ENCODE measurements at regions not wholly inside any gene's neighbourhood (a gene's known extent, or its start where the extent isn't known, plus 50 kb on each side); places are given as distances from the start of the nearest gene placed in this dataset.
"Not testable (repeated sequence)": the region's sequence is repeated elsewhere in the genome, so short reads cannot be mapped to it uniquely, and the experiment has no call there.

- DNase-seq (ENCODE audit: low spot score) = no peak
These were observed 284.0 kb upstream of the PMFBP1 start for GRCh38 chr16:72455743-72456659.

DNA sequence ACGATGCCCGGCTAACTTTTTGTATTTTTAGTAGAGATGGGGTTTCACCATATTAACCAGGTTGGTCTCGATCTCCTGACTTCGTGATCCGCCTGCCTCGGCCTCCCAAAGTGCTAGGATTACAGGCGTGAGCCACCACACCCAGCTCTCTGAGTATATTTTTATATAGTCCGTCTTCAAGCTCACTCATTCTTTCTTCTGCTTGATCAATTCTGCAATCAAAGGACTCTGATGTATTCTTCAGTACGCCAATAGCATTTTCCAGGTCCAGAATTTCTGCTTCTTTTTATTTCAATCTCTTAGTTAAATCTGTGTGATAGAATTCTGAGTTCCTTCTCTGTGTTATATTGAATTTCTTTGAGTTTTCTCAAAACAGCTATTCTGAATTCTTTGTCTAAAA is 281.9 kb upstream of the PMFBP1 start:
- not testable (repeated sequence) for DNase-seq (ENCODE audit: low spot score)

- DNase-seq (ENCODE audit: low spot score) = no peak
These were observed 272.7 kb upstream of the PMFBP1 start for GRCh38 chr16:72444696-72445095.

DNA sequence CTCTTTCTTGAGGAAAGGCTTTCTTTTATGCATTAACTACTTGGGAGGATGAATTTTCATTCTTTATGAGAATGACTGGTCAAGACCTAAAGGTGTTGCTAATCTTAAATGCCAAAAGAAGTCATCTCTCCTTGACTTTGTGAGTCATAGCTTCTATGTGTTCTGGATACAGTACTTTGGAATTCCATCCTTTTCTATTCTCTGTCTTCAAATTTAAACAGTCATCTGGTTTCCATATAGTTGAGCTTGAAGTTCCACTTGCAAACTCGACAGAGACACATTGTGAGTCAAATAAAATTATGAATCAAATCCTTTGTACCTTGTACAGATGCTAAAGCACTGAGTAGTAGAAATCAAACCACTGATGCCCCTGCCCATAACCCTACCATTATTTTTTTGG is 271.9 kb upstream of the PMFBP1 start:
- no peak for DNase-seq (ENCODE audit: low spot score)

GRCh38 chr16:72442385-72443158 is 270.6 kb upstream of the PMFBP1 start:
- no peak for DNase-seq (ENCODE audit: low spot score)

- no peak for DNase-seq (ENCODE audit: low spot score)
These were observed 265.9 kb upstream of the PMFBP1 start for GRCh38 chr16:72437891-72438290.

GRCh38 chr16:72434159-72434558 is 262.2 kb upstream of the PMFBP1 start:
- no peak for DNase-seq (ENCODE audit: low spot score)

DNA sequence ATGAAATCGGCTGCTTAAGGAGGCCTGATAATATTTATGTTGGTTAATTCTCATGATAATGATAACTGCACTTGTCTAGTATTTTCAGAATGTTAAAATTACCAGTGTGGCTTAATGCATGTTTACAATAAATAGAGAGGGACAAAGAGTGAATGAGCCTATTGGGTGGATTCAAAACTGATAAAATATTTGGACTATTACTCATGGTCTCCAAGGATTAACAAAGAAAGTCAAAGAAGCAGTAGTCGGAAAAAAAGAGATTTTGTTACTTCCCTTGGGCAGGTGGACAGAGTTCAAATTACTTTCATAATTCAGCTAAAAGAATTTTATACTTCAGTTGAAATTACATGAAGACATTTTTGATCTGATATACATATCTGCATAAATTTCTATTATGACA is 258.2 kb upstream of the PMFBP1 start:
- DNase-seq (ENCODE audit: low spot score) = no peak

GRCh38 chr16:72429671-72430081 is 257.7 kb upstream of the PMFBP1 start:
- no peak for DNase-seq (ENCODE audit: low spot score)

GRCh38 chr16:72428681-72429376 is 256.9 kb upstream of the PMFBP1 start:
- DNase-seq (ENCODE audit: low spot score) = no peak

DNA sequence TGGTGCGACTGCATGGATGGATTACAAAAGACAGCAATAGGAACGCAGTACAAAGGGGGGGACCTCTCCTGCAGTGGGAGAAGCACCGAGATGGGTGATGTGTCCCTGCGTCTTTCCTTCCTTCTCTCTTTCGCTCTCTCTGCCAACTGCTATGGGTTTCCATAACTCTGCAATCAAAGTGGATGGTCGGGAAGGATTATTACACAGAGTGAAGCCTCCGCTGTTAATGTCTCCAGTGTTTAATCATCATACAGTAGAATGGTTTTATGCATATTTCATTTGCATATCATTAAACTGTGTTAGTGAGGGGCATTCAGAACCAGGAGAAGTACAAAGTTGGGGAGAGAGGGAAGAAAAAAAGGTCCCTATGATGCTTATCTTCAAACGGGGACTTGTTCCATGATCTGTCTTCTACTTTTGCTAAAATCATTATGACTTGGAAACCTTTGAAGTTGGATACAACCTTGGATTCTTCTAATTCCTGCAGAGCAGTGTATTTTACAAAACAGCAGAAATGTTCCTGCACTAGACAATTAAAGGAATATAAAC is 255.9 kb upstream of the PMFBP1 start:
- DNase-seq (ENCODE audit: low spot score) = no peak

DNA sequence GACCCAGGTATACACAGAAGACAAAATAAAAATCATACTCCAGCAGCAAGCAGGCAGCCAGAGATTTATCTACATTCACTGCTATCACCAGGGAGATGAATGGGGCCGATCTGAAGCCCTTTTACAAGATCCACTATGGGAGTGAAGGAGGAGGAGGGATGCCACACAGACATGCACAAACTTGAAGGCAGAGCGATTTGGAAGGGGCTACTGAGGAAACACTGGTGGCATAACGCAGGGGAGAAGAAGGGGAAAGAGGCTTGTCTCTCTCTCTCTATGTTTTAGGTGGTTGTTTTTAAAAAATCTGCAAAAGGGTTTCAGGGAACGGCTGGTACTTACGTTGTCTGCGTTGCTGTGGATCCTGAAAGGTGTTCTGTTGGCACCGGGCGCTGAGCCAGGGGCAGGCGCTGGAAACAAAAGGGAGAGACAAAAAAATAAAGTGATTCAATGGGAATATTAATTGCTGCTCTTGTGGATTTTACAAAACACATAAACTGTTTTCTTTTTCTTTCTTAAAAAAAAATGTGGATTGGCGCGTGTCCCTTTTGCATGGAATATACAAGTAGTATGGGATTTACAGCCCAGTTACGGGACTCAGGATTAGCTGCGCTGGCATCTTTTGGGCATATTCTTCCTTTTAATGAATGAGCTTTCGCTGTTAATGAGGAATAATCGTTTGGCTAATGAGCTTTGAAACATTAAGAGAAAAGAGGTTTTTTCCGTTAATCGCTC is 255.3 kb upstream of the PMFBP1 start:
- no peak for DNase-seq (ENCODE audit: low spot score)

GRCh38 chr16:72426386-72426785 is 254.4 kb upstream of the PMFBP1 start:
- DNase-seq (ENCODE audit: low spot score) = no peak

DNA sequence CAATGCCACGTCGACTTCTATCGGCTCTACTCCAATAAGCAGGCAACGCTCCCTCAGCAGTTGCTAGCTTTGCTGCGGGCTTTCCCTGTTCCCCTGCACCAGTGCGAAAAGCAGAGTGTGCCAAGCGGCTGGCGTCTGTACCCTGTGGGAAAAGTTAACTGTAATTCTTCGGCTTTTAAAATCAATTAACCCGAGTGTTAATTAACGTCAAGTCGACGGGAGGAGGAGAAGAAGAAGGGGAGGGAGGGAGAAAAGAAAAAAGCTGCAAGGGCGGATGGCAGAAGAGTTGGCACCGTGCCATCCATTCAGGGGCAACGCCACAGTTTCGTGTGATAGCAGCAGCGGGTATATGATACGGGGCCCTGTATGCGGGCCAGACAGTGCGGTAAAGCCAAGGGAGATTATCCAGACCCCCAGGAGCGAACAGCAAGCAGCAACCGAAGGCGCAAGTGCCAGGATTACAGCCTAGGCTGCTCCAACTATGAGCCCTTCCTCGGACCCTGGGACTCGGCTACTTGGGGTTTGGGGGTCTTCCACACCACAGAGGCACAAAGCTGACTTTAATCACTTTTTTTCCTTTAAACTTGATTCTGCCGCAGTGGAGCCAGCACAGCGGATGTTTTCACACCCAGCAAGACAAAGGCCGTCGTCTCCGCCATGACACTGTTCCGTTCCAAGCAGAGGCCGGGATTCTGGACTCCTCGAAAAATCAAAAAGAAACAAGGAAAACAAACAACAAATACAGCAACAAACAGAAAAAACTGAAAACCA is 253.8 kb upstream of the PMFBP1 start:
- no peak for DNase-seq (ENCODE audit: low spot score)

- no peak for DNase-seq (ENCODE audit: low spot score)
These were observed 252.8 kb upstream of the PMFBP1 start for GRCh38 chr16:72424757-72425156.

DNA sequence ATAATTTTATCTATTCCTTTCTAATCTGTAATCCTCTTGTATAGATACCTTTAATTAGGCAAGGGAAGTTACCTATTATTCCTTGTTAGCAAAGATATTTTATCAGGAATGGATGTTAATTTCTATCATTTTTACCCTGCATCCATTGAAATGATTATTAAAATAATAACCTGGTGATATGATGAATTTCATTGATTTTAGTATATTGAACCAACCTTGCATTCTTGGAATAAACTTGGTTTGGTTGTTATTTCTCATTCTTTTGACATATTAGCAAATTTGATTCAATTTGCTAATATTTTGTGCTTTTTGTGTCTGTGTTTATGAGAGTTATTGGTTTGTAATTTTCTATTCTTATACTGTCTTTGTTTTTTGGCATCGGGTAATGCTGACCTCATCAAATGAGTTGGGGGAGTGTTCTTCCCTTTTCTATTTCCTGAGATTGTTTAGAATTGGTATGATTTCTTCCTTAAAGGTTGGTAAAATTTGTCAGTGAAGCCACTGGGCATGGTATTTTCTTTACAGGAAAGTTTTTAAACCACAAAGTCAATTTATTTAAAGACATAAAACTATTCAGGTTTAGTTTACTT is 250.4 kb upstream of the PMFBP1 start:
- DNase-seq (ENCODE audit: low spot score) = no peak

DNA sequence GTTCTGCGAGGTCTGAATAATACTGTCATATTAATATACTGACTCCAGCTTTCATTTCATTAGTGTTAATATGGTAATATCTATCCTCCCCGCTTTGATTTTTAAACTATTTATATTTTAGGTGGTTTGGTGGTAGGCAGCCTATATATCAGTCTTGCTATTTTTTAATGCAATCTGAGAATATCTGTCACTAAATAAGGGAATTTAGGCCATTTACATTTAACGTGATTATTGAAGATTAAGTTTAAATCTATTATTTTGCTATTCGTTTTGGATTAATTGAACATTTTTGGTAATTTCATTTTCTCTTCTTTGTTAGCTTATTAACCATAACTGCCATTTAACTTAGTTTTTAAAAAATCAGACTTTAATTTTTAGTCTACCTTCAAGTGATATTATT is 247.7 kb upstream of the PMFBP1 start:
- no peak for DNase-seq (ENCODE audit: low spot score)

DNA sequence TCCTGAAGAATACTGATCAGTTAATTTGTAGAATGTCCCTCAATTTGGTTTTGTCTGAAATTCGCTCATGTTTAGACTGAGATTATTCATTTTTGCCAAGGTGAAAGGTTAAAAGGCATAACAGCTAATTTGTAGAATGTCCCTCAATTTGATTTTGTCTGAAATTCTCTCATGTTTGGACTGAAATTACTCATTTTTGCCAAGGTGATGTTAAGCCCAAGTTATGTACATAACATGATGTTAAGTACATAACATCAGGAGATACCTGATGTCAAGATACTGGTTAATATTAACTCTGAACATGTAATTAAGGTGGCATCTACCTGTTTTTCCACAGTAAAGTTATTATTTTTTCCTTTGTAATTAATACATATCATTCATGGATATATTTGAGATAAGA is 243.4 kb upstream of the PMFBP1 start:
- DNase-seq (ENCODE audit: low spot score) = no peak

GRCh38 chr16:72410492-72410891 is 238.5 kb upstream of the PMFBP1 start:
- no peak for DNase-seq (ENCODE audit: low spot score)

DNA sequence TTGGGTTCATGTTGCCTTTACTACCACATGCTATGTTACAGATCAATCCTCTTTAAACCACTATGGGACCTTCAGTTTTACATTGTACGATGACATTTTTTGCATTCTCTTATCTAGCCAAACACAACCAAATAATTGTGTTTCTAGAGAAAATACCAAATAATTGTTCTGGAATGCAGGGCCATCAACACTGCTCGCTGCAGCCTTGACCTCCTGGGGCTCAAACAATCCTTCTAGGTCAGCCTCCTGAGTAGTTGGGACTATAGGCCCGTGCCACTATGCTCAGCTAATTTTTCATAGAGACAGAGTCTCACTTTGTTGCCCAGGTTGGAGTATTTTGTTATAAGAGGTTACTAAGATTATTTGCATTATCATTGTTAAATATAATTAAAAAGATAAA is 237.5 kb upstream of the PMFBP1 start:
- no peak for DNase-seq (ENCODE audit: low spot score)

Data from LoVo (cell line).